Stimulated activated CD8-positive, alpha-beta memory T cell treated with anti-CD3 and anti-CD28 coated beads, Interleukin-2, amount 100 ng/mL, for 1 hour (primary cell): ENCODE measurements at regions not wholly inside any gene's neighbourhood (a gene's known extent, or its start where the extent isn't known, plus 50 kb on each side); places are given as distances from the start of the nearest gene placed in this dataset.
A peak's percentile ranks its signal among the peaks of the same experiment; 100 is the strongest.

Source experiments
- DNase-seq, 2 donors: peaks; one replicate each; pipeline ENCODE4 v3.0.0-alpha.2; 2020; ENCODE audit warnings: low read depth in 2 of 2

DNA sequence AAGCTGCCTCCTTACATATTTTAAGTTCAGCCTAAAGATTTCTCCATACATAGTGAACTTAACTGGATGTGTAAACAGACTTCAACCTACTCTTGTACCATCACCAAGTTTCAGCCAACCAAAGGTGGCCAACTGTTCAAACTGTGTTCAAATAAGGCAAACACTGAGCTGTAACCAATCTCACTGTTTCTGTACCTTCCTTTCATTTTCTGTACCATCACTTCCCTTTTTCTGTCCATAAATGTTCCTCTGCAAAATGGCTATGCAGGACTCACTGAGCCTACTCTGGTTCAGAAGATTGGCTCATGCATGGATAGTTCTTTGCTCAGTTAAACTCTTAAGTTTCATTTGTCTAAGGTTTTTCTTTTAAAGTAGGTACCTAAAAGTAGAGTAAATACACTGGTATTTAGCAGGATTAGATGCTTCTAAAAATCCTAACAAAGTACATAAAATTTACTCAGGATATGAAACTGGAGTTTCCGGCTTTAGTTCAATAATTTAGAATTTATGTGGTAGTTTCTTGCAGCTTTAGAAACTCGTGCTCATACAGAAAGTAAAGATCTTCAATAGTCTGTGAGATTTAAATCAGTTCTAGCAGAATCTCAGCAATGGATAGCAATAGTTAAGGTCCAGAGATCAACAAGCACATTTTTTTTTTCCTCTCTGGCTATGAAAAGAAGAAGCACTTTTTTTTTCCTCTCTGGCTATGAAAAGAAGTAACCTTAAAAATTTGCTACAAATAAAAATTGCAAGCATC, 282.0 kb upstream of the PPFIA2 start:
- no peak for DNase-seq

DNA sequence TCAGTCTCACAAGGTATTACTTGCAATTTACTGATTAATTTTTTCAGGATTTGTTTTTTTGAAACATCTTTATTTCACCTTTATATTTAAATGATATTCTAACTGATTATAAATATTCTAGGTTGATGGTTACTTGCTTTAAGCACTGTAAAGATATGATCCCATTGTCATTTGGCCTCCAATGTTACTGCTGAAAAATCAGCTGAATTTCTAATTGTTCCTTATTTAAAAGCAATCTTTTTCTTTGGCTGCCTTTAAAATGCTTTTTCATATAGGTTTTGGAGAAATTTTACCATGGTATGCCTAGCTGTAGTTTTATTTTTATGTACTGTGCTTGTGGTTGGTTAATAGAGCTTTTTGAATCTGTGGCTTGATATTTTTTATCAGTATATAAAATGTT, 275.6 kb upstream of the PPFIA2 start:
- DNase-seq, result no peak

DNA sequence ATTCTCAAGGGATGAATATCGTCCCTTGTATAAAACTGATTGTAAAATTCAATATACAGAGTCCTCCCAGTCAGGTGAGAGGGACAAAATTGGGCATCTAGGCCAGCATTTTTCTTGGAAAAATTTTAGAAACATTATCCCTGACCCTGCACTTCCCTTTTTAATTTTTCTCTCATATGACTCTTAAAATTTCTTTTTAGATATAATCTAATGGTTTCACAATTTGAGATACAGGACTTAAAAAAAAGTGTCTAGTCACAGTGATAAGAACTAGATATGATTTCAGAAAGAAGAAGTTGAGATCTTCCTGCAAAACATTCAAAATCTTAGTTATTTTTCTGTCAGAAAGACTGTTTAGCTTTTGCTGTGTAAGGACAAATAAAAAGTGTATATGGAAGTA, 270.8 kb upstream of the PPFIA2 start:
- DNase-seq, result no peak

DNA sequence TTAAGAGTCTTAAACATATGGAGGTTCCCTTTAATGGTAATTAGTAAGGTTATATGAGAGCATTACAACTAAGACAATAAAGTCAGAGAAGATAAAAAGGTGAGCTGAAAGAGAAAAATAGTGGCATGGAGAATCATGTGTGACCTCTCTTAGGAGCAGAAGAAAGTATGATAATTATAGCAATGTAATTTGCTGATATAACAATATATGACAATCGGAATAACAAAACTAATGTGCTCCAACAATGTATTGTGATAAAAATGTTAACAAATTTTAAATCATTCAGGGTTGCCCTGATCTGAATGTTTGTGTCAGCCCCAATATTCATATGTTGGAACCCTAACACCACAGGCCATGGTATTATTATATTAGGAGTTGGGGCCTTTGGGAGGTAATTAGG, 269.6 kb upstream of the PPFIA2 start:
- DNase-seq, result no peak

DNA sequence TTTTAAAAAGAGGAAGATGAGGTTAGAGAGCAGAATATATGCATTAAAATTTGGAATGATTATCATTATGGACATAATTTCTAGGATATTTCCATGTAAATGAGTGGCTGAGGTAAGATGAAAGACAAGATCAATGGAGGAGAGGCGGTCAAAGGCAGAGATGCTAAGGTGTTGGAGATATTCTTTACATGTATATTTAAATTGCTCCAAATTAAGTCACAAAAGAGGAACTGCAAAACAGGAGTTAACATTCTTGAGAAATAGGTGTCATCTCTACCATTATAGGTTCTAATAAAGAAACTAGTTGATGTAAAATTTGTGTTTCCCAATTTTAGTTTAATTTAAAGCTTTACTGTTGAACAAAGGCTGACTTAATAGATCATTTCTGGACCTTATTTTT, 268.5 kb upstream of the PPFIA2 start:
- no peak for DNase-seq

DNA sequence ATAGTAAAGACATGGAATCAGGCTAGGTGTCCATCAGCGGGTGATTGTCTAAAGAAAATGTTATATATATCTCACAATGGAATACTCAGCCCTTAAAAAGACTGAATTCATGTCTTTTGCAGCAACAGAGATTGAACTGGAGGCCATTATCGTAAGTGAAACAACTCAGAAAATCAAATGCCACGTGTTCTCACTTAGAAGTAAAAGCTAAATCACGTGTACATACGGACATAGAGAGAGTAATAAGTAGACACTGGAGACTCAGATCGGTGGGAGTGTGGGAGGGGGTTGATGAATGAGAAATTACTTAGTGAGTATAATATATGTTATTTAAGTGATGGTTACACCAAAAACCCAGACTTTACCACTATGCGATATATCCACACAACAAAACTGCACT, 266.3 kb upstream of the PPFIA2 start:
- no peak for DNase-seq

DNA sequence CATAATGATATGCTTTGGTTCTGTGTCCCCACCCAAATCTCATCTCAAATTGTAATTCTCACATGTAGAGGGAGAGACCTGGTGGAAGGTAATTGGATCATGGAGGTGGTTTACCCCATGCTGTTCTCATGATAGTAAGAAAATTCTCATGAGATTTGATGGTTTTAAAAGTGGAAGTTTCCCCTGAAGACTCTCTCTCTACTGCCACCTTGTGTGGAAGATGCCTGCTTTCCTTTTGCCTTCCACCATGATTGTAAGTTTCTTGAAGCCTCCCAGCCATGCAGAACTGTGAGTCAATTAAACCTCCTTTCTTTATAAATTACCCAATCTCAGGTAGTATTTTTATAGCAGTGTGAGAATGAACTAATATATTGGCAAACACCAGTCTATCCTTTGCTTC, 260.4 kb upstream of the PPFIA2 start:
- DNase-seq, result no peak

DNA sequence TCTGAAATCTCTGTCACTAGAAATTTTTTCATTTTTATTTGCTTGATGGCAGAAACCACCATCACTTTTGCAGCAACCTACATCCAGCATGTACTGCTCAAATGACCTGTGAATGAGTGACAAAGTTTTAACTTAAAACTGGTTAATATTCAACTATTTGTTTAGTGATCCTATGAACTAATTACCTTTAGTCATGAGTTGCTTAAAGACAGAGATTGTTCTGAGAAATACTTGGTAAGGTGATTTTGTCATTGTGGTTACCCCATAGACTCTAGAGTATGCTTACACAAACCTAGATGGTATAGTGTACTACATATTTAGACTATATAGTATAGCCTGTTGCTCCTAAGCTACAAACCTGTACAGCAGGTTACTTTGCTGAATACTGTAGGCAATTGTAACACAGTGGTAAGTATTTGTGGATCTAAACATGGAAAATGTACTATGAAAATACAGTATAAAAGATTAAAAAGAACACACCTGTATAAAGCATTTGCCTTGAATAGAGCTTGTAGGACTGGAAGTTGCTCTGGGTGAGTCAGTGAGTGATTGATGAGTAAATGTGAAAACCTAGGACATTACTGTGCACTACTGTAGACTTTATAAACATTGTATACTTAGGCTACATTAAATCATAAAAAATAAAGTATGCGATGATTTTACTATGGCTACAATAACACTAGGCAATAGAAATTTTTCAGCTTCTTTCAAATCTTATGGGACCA, 256.6 kb upstream of the PPFIA2 start:
- no peak for DNase-seq

DNA sequence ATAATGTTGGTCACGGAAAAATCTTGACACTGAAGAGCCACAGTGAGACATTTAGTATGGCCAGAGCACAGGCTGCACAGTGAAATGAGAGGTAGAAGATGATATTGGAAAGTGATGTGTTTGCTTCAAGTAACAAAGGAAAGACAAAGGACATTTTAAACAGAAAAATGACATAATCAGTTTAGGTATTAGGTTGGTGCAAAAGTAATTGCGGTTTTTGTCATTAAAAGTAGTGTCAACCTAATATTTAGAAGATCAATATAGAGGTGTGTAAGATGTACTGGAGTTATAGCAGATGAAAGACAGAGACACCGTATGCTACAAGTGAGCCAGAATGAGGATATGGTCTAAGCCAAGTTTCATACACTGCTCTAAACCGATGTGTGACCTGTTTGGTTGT, 253.0 kb upstream of the PPFIA2 start:
- DNase-seq, result no peak

DNA sequence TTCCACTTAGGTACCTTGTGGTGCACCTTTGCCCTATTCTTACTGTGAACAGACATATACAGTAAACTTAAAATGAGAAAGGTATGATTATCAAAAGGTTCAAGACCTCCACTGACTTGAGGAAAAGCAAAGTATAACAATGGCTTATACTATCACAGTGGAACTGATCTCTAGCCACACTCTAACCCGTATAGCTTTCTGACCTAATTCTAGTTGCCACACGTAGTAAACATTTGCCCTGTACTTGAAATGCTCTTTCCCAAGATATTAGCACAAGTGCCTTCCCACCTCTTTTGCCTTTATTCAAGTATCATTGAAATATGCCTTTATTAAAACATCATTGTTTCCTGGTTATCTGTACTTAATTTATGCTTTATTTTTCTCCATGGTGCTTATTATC, 250.4 kb upstream of the PPFIA2 start:
- no peak for DNase-seq

DNA sequence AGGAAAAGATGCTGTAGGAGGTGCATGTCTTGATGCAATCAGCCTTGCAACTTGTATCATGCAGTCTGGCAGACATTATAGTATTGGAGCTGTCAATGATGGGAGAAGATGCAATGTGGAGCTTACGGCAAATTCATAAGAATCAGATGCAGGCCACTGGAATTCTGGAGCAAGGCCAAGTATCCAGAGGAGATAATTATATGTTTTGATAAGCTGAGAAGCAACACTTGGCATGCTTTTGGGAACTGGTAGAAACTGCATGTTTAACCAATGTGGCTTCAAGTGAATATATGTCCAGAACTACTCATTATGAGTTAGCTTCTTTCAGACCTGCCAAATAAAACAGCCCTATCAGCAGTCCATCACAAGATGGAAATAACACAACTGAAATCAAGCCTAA, 249.1 kb upstream of the PPFIA2 start:
- no peak for DNase-seq

DNA sequence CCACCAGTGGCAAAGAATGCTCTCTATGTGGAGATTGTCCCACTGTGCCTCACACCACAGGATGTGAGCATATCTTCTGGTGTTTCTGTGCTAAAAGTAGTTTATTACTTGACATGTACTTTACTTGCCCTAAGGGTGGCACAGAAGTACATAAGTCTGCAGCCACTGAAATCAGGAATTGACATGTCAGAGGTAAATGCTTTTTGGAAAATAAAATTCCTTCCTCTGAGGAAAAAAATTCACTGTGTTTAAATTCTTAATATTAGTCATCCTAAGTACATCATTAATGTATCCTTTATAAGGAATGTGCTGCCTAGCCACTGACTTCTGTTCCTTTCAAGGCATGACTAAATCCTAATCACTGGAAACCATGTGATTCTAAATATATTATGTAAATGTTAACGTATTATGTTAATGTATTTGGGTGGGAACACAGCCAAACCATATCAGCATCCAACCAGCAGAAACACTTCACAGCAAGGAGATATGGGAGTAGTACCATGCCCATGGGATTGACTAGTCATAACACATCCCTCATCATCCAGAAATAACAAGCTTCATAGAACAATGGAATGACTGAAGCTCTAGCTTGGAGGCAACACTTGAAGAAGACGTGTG, 239.7 kb upstream of the PPFIA2 start:
- DNase-seq, result no peak

DNA sequence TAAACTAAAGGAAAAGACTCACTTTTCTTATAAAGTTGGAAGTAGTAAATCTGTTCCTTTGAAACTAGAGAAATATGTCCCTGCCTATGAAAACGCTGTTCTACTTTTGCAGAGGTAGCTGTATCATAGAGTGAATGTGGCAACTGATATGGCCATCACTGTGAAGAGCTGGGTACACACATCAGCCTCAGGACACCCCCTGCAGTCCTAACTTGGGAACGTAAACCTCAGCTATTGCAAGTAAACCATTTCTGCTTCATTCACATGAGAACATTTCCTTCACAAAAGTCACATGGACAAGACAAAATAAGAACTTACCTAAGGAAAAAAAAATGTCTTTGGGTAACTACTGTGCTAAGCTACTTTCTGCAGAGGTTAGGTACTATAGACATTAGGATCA, 233.3 kb upstream of the PPFIA2 start:
- DNase-seq, result peak; percentile 0 to 2

DNA sequence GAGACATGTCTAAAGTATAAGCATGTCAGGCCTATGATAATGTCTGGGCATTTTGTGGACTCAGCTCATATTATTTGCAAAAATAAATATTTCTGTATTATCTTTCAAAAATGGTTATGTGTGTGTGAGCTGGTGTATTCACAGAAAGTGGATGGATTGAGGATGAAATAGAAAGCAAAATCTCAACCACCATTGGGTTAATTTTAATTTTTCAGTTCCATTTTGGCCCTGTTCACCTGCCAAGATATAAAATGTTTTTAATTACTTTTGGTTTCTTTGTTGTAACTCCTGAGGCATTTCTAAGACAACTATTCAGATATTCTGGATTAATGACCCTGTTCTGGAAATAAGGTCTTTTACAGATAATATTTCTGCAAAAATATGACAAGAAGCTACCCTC, 232.7 kb upstream of the PPFIA2 start:
- DNase-seq, result no peak

DNA sequence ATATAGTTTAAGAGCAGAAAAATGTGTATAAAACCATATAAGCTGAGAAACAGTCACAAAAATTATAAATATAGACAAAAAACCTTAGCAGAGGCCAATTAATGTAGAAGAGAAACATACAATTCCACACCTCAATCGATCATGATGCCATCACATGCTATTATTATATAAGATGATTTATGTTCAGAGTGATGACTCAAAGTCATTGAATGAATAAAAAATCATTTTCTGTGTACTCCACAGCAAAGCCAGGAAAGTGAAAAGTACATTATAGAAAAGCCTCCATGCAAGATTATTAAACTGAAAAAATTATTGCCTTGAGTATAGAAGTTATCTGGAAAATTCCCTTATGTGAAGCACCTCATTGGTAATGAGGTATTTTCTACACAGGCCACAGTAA, 229.2 kb upstream of the PPFIA2 start:
- no peak for DNase-seq

DNA sequence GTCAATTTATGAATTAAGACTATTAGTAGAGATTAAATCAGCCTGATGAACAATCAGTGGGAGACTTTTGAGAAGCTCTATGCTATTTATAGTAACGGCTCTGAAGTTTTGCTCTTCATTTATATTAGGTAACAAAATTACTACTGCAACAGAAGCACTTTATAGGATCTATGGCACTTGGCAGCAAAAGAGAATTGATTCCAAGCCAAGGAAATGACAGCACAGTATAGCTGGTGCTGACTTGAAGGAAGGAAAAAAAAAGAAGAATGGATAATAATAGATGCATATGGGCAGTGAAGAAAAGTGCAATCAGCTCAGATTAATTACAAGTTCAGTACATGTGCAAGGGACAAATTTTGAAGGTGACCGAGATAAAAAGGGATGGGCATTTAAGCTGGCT, 228.2 kb upstream of the PPFIA2 start:
- no peak for DNase-seq

DNA sequence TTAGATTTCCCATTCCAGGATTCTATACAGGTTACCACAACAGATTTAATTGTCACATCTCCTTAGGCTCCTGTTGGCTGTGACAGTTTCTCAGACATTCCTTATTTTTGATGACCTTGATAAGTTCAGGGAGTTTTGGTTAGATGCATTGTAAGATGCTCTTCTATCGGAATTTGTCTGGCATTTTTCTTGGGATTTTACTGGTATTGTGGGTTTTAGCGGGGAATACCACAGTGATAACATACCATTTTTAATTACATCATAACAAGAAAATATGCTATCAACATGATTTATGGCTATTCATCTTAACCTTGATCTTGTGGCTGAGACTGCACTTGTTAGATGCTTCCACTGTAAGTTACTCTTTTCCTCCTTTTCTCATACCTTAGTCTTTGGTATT, 217.5 kb upstream of the PPFIA2 start:
- DNase-seq, result no peak

DNA sequence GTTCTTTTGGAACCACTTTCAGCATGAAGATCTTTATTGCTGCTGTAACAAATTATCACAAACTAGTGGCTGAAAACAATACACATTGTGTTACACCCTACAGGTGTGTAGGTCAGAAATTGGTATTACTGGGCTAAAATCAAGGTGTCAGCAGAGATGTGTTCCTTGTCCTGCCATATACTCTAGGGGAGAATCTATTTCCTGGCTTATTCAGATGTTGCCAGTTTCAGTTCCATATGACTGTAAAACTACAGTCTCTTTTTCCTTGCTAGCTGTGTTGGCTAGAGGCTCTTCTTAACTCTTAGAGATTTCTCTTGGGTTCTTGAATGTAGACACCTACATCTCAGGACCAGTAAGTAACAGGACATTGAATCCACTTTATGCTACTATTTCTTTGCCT, 215.6 kb upstream of the PPFIA2 start:
- DNase-seq, result no peak

DNA sequence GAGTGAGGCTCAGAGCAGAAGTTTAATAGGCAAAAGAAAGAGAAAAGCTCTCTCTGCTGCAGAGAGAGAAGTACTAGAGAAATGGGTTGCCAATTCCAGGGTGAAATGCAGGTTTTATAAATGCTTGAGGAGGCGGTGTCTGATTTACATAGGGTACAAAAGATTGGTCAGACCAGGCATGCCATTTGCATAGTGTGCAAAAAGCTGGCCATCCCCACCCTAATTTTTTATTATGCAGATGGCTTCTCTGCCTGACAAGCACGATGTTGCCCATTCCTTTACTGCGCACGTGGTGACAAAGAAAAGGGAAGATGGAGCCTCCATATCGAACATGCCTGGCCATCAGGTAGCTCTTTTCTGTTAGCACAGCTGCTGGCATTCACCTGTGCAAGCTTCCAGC, 209.3 kb upstream of the PPFIA2 start:
- no peak for DNase-seq

DNA sequence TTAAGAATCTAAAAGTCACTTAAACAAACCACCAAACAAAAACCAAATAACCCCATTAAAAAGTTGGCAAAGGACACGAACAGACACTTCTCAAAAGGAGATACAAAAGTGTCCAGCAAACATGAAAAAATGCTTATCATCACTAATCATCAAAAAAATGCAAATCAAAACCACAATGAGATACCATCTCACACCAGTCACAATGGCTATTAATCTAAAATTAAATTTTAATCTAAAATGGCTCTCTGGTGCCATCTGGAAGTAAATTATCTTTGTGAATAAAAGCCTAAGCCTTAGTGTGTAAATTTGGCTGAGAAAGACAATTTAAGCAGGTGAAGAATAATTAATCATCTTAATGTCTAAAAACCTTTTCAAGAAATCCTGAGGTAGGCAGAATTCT, 204.5 kb upstream of the PPFIA2 start:
- DNase-seq, result no peak

DNA sequence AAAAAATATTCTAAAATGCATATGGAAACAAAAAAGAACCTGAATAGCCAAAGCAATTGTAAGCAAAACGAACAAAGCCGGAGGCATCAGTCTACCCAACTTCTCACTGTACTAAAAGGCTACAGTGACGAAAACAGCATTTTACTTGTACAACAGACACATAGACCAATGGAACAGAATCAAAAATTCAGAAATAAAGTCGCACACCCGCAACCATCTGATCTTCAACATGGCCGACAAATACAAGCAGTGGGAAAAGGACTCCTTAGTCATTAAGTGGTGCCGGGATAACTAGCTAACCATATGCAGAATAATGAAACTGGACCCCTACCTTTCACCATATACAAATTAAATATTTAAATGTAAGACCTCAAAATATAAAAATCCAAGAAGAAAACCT, 203.9 kb upstream of the PPFIA2 start:
- DNase-seq, result no peak

DNA sequence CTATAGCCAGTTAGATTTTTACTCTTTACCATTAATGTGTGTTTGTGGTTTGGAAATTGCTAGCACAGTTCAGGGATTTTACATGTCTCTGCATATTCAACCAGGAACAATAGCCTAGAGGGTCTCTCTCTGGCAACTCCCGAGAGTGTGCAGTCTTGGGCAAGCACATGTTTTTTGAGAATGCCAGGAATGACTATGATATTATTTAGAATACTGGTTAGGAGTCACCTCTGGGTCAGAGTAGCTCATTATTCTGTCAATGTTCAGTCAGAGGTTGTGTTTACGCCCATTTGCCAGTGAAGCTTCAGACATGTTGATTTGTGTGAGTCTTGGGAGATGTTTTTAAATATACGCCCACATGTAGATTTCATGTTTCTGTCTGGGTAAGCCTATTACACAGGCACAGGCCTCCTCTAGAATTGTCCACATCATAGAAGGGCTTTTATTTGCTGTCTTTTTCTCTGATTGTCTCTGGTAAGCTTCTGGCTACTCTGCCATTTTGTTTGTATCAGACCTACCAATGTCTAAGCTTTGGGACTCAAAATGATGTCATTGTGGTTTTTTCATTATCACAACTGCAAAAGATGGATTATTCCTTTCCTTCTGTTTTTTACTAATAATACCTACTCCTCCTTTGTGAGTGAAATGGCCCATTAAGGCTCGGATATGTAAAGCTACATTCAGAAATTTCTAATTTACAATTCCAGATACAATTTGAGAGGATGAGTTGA, 203.1 kb upstream of the PPFIA2 start:
- DNase-seq, result no peak

DNA sequence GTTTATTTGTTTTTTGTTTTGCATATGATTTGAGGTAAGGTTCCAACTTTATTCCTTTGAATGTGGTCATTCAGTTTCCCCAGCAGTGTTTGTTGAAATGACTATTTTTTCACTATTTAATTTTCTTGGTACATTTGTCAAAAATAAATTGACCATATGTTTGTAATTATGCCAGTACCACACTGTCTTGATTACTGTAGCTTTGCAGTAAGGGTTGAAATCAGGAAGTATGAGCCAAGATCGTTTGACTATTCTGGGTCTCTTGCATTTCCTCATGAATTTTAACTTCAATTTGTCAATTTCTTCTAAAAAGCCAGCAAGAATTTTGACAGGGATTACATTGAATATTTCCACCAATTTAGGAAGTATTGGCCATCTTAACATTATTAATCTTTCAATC, 199.3 kb upstream of the PPFIA2 start:
- DNase-seq, result no peak
